Esophagus muscularis mucosa (tissue), 3 donors: ENCODE measurements at regions not wholly inside any gene's neighbourhood (a gene's known extent, or its start where the extent isn't known, plus 50 kb on each side); places are given as distances from the start of the nearest gene placed in this dataset.

Experiments used
- CTCF ChIP-seq, 3 experiments: fragments of 200-600 bp in 2 of 3; fragments of 450-650 bp in 1 of 3; sonication (generic) in 2 of 3; IDR thresholded peaks; one replicate each; pipeline ENCODE4 v1.5.1; 2017 to 2019; ENCODE audit warnings: antibody characterized with exemption in 3 of 3, mild to moderate bottlenecking in 2 of 3, moderate library complexity in 1 of 3
- EP300 ChIP-seq: sonication (generic); formaldehyde crosslinking; IDR thresholded peaks from one replicate; pipeline ENCODE4 v1.6.1; 2017; ENCODE audit warnings: antibody characterized with exemption

- TF ChIP-seq CTCF (IDR thresholded peaks at IDR 0.05) (no peak), EP300 (no peak)
These were observed 137.8 kb downstream of the TSEN15 start for GRCh38 chr1:184189361-184189760.
